Caco-2 (cell line): ENCODE measurements at regions not wholly inside any gene's neighbourhood (a gene's known extent, or its start where the extent isn't known, plus 50 kb on each side); places are given as distances from the start of the nearest gene placed in this dataset.

Experiments
- BruUV-seq: library from RNA; stranded (reverse); fragments of 400-500 nt; replicated peaks from 2 replicates; lab custom pipeline; 2021; lab: Mats Ljungman, UMichigan
- CTCF ChIA-PET: fragments of 300-600 bp; sonication (Branson Sonifier 250); formaldehyde crosslinking; loops from one replicate; lab custom pipeline; 2022; ENCODE audit warnings: antibody characterized with exemption; lab: Charles Lee
- POLR2A ChIA-PET: fragments of 300-600 bp; sonication (Branson Sonifier 250); formaldehyde crosslinking; loops from one replicate; lab custom pipeline; 2022; ENCODE audit warnings: antibody characterized with exemption; lab: Charles Lee
- DNase-seq, 2 experiments: peaks; one replicate each; pipeline versions ENCODE4 v3.0.0 to v3.0.0-alpha.2; 2020 to 2022
- H3K27me3 ChIP-seq: replicated peaks from 2 replicates; pipeline ENCODE4 v1.6.0; 2011; ENCODE audit warnings: low read length; ENCODE audit not compliant: control insufficient read depth, insufficient read depth
- H3K36me3 ChIP-seq: 2 replicates; pipeline ENCODE4 v1.5.1; 2011; ENCODE audit warnings: low read length; ENCODE audit not compliant: control insufficient read depth, insufficient read depth
- H3K4me1 ChIP-seq: fragments of 250-450 bp; sonication (Bioruptor Pico); 2 replicates; pipeline ENCODE4 v1.5.1; 2020; ENCODE audit warnings: mild to moderate bottlenecking
- H3K4me3 ChIP-seq: 2 replicates; pipeline ENCODE4 v1.5.1; 2011; ENCODE audit warnings: low read depth, mild to moderate bottlenecking, control low read depth, low read length
- H3K9me3 ChIP-seq: fragments of 250-450 bp; sonication (Bioruptor Pico); 2 replicates; pipeline ENCODE4 v1.5.1; 2020; ENCODE audit warnings: mild to moderate bottlenecking, moderate library complexity
- H3K27ac Mint-ChIP-seq: one replicate; pipeline ENCODE4 v1.8.0; 2022; ENCODE audit warnings: mixed read lengths; ENCODE audit not compliant: unreplicated experiment
- H3K27me3 Mint-ChIP-seq: one replicate; pipeline ENCODE4 v1.8.0; 2022; ENCODE audit warnings: mixed read lengths; ENCODE audit not compliant: insufficient read depth, unreplicated experiment
- H3K36me3 Mint-ChIP-seq: one replicate; pipeline ENCODE4 v1.8.0; 2022; ENCODE audit warnings: mild to moderate bottlenecking, mixed read lengths; ENCODE audit not compliant: insufficient read depth, unreplicated experiment
- H3K4me1 Mint-ChIP-seq: one replicate; pipeline ENCODE4 v1.8.0; 2022; ENCODE audit warnings: low read depth, mixed read lengths; ENCODE audit not compliant: unreplicated experiment
- H3K4me3 Mint-ChIP-seq: one replicate; pipeline ENCODE4 v1.8.0; 2022; ENCODE audit warnings: mild to moderate bottlenecking, moderate library complexity, mixed read lengths; ENCODE audit not compliant: unreplicated experiment
- H3K9me3 Mint-ChIP-seq: one replicate; pipeline ENCODE4 v1.8.0; 2022; ENCODE audit warnings: mixed read lengths; ENCODE audit not compliant: unreplicated experiment
- intact Hi-C: fragments of 100-400 bp; cut with micrococcal nuclease; formaldehyde crosslinking; loops from one replicate; pipeline ENCODE4 v1.10.0; 2022; ENCODE audit not compliant: unreplicated experiment
- TF ChIP-seq, protein P1 (sequence below), 2 experiments: fragments of 200-600 bp in 1 of 2; IDR thresholded peaks; 1 replicate in 1 of 2; 2 replicates in 1 of 2; pipeline versions ENCODE4 v1.5.1 to v1.8.0; 2011 to 2022; ENCODE audit warnings: antibody characterized with exemption in 1 of 2, control low read depth in 1 of 2, inconsistent platforms in 1 of 2, low read depth in 1 of 2, low read length in 1 of 2, mild to moderate bottlenecking in 1 of 2, moderate library complexity in 1 of 2; ENCODE audit not compliant: insufficient read depth in 1 of 2, severe bottlenecking in 1 of 2, unreplicated experiment in 1 of 2

GRCh38 chr4:133450813-133451212 lies 301.7 kb downstream of the PCDH10 start:
- H3K9me3 ChIP-seq = no peaks in the 10 kb centered on the region
- DNase-seq = no peak
- H3K27me3 Mint-ChIP-seq = peaks cover 4% of the 10 kb centered on the region
- TF ChIP-seq, protein P1, sequence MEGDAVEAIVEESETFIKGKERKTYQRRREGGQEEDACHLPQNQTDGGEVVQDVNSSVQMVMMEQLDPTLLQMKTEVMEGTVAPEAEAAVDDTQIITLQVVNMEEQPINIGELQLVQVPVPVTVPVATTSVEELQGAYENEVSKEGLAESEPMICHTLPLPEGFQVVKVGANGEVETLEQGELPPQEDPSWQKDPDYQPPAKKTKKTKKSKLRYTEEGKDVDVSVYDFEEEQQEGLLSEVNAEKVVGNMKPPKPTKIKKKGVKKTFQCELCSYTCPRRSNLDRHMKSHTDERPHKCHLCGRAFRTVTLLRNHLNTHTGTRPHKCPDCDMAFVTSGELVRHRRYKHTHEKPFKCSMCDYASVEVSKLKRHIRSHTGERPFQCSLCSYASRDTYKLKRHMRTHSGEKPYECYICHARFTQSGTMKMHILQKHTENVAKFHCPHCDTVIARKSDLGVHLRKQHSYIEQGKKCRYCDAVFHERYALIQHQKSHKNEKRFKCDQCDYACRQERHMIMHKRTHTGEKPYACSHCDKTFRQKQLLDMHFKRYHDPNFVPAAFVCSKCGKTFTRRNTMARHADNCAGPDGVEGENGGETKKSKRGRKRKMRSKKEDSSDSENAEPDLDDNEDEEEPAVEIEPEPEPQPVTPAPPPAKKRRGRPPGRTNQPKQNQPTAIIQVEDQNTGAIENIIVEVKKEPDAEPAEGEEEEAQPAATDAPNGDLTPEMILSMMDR (IDR thresholded peaks at IDR 0.05; ENCODE audit: insufficient read depth in 1 of 2, low read depth in 1 of 2, low read length in 1 of 2, severe bottlenecking in 1 of 2, unreplicated experiment in 1 of 2) = no peak
- H3K4me3 Mint-ChIP-seq = no peak overlapping the region
- H3K4me1 Mint-ChIP-seq = no peaks in the 10 kb centered on the region
- intact Hi-C loops = no loop called here
- H3K27ac Mint-ChIP-seq = no peak overlapping the region
- H3K27me3 ChIP-seq = no peaks in the 10 kb centered on the region
- H3K9me3 Mint-ChIP-seq = no peaks in the 10 kb centered on the region
- H3K36me3 ChIP-seq = no peaks in the 10 kb centered on the region
- no peaks in the 10 kb centered on the region for H3K4me1 ChIP-seq
- ChIA-PET CTCF (no interaction called here), POLR2A (no interaction called here)
- no peaks in the 10 kb centered on the region for H3K36me3 Mint-ChIP-seq
- BruUV-seq = no TSS peak
- H3K4me3 ChIP-seq = no peak overlapping the region

- CTCF ChIA-PET = no interaction called here
- peaks cover 4% of the 10 kb centered on the region for H3K27me3 Mint-ChIP-seq
- no peaks in the 10 kb centered on the region for H3K27me3 ChIP-seq
Measured at GRCh38 chr4:133440404-133440803, 291.3 kb downstream of the PCDH10 start.

DNA sequence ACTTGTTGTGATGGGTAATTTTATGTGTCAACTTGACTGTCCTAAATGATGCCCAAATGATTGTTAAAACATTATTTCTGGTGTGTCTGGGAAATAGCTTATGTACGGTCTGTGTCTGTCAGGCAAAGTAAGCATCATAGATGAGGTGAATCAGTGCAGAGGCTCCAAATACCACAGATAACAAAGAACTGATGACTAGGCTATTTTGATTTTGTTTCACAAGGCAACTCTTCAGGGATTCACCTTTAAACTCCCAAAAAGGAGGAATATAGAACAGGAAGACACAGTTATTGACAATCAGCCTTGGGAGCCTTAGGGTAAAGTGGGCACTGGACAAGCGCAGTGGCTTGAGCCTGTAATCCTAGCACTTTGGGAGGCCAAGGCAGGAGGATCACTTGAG lies 290.7 kb downstream of the PCDH10 start:
- H3K27me3 Mint-ChIP-seq = peaks cover 4% of the 10 kb centered on the region
- POLR2A ChIA-PET = no interaction called here

More at GRCh38 chr4:133440404-133440803, 291.3 kb downstream of the PCDH10 start:
- TF ChIP-seq, protein P1 (IDR thresholded peaks at IDR 0.05; ENCODE audit: insufficient read depth in 1 of 2, low read depth in 1 of 2, low read length in 1 of 2, severe bottlenecking in 1 of 2, unreplicated experiment in 1 of 2) = no peak
- Mint-ChIP-seq H3K9me3 (no peaks in the 10 kb centered on the region), H3K36me3 (no peaks in the 10 kb centered on the region), H3K27ac (no peak overlapping the region), H3K4me3 (no peak overlapping the region), H3K4me1 (no peaks in the 10 kb centered on the region)
- no peak for DNase-seq
- no peaks in the 10 kb centered on the region for H3K36me3 ChIP-seq
- POLR2A ChIA-PET = no interaction called here
- no TSS peak for BruUV-seq
- no peaks in the 10 kb centered on the region for H3K9me3 ChIP-seq
- no peak overlapping the region for H3K4me3 ChIP-seq
- no peaks in the 10 kb centered on the region for H3K4me1 ChIP-seq
- intact Hi-C loops = no loop called here

More for the DNA sequence above, 290.7 kb downstream of the PCDH10 start:
- TF ChIP-seq, protein P1 (IDR thresholded peaks at IDR 0.05; ENCODE audit: insufficient read depth in 1 of 2, low read depth in 1 of 2, low read length in 1 of 2, severe bottlenecking in 1 of 2, unreplicated experiment in 1 of 2) = no peak
- no peak overlapping the region for H3K27ac Mint-ChIP-seq
- DNase-seq = no peak
- BruUV-seq = no TSS peak
- H3K36me3 Mint-ChIP-seq = no peaks in the 10 kb centered on the region
- H3K4me1 Mint-ChIP-seq = no peaks in the 10 kb centered on the region
- H3K4me3 Mint-ChIP-seq = no peak overlapping the region
- no peaks in the 10 kb centered on the region for H3K9me3 Mint-ChIP-seq
- CTCF ChIA-PET = no interaction called here
- intact Hi-C loops = no loop called here
- H3K27me3 ChIP-seq = no peaks in the 10 kb centered on the region
- H3K4me1 ChIP-seq = no peaks in the 10 kb centered on the region
- no peaks in the 10 kb centered on the region for H3K9me3 ChIP-seq
- no peak overlapping the region for H3K4me3 ChIP-seq
- H3K36me3 ChIP-seq = no peaks in the 10 kb centered on the region
